ENCODE measurements at regions not wholly inside any gene's neighbourhood (a gene's known extent, or its start where the extent isn't known, plus 50 kb on each side); places are given as distances from the start of the nearest gene placed in this dataset.

GRCh38 chr1:115144176-115144575 lies 54.9 kb upstream of the TSPAN2 start:
- no peak for ATAC-seq
- no peak for TF ChIP-seq OSR1 (CRISPR knock-in tag; IDR thresholded peaks at IDR 0.05)
- no peak for TF ChIP-seq ARNTL (CRISPR knock-in tag; IDR thresholded peaks at IDR 0.05; ENCODE audit: borderline replicate concordance, low read depth)
- no peak for TF ChIP-seq ZC3H10 (CRISPR knock-in tag; IDR thresholded peaks at IDR 0.05)
- no peak for TF ChIP-seq PPARA (CRISPR knock-in tag; IDR thresholded peaks at IDR 0.05; ENCODE audit: borderline replicate concordance)
- no peak for TF ChIP-seq POU6F1 (CRISPR knock-in tag; IDR thresholded peaks at IDR 0.05; ENCODE audit: borderline replicate concordance, low read depth)
- TF ChIP-seq CREB5 (CRISPR knock-in tag; IDR thresholded peaks at IDR 0.05; ENCODE audit: low read depth), result no peak
- TF ChIP-seq ZNF565 (CRISPR knock-in tag; conservative IDR thresholded peaks at IDR 0.05; ENCODE audit: low read depth), result no peak
- TF ChIP-seq ZFP30 (CRISPR knock-in tag; IDR thresholded peaks at IDR 0.05), result no peak
- no peak for TF ChIP-seq TCF4 (CRISPR knock-in tag; IDR thresholded peaks at IDR 0.05; ENCODE audit: borderline replicate concordance)

GRCh38 chr1:115142616-115143015 lies 53.3 kb upstream of the TSPAN2 start:
- TF ChIP-seq CSRNP3 (CRISPR knock-in tag; IDR thresholded peaks at IDR 0.05) (no peak), TSHZ2 (CRISPR knock-in tag; IDR thresholded peaks at IDR 0.05) (no peak), BACH2 (CRISPR knock-in tag; IDR thresholded peaks at IDR 0.05; ENCODE audit: borderline replicate concordance) (no peak)
- ATAC-seq, result no peak

- TF ChIP-seq ESRRG (CRISPR knock-in tag; IDR thresholded peaks at IDR 0.05) (no peak), GLIS3 (CRISPR knock-in tag; IDR thresholded peaks at IDR 0.05) (no peak), TOX (CRISPR knock-in tag; IDR thresholded peaks at IDR 0.05; ENCODE audit: borderline replicate concordance) (no peak), PPARA (CRISPR knock-in tag; IDR thresholded peaks at IDR 0.05; ENCODE audit: borderline replicate concordance) (no peak), ZC3H10 (CRISPR knock-in tag; IDR thresholded peaks at IDR 0.05) (no peak), CREB5 (CRISPR knock-in tag; IDR thresholded peaks at IDR 0.05; ENCODE audit: low read depth) (no peak), ZNF8 (CRISPR knock-in tag; IDR thresholded peaks at IDR 0.05) (no peak), ZNF565 (CRISPR knock-in tag; conservative IDR thresholded peaks at IDR 0.05; ENCODE audit: low read depth) (no peak), BACH2 (CRISPR knock-in tag; IDR thresholded peaks at IDR 0.05; ENCODE audit: borderline replicate concordance) (no peak)
- no peak for ATAC-seq
Measured at GRCh38 chr1:115141145-115141454, 51.8 kb upstream of the TSPAN2 start.

GRCh38 chr1:115140442-115141144 lies 51.3 kb upstream of the TSPAN2 start:
- ATAC-seq, result no peak
- TF ChIP-seq ARNTL (CRISPR knock-in tag; IDR thresholded peaks at IDR 0.05; ENCODE audit: borderline replicate concordance, low read depth), result no peak
- TF ChIP-seq OSR1 (CRISPR knock-in tag; IDR thresholded peaks at IDR 0.05), result no peak
- no peak for TF ChIP-seq ZFP30 (CRISPR knock-in tag; IDR thresholded peaks at IDR 0.05)
- TF ChIP-seq ZFP3 (CRISPR knock-in tag; IDR thresholded peaks at IDR 0.05), result no peak
- no peak for TF ChIP-seq CSRNP3 (CRISPR knock-in tag; IDR thresholded peaks at IDR 0.05)
- no peak for TF ChIP-seq GLIS3 (CRISPR knock-in tag; IDR thresholded peaks at IDR 0.05)
- TF ChIP-seq ZNF70 (CRISPR knock-in tag; IDR thresholded peaks at IDR 0.05), result no peak
- TF ChIP-seq RARB (CRISPR knock-in tag; IDR thresholded peaks at IDR 0.05), result no peak
- TF ChIP-seq TOX (CRISPR knock-in tag; IDR thresholded peaks at IDR 0.05; ENCODE audit: borderline replicate concordance), result no peak
- TF ChIP-seq TSHZ2 (CRISPR knock-in tag; IDR thresholded peaks at IDR 0.05), result no peak
- TF ChIP-seq ZNF565 (CRISPR knock-in tag; conservative IDR thresholded peaks at IDR 0.05; ENCODE audit: low read depth), result no peak
- no peak for TF ChIP-seq BACH2 (CRISPR knock-in tag; IDR thresholded peaks at IDR 0.05; ENCODE audit: borderline replicate concordance)
- TF ChIP-seq PPARA (CRISPR knock-in tag; IDR thresholded peaks at IDR 0.05; ENCODE audit: borderline replicate concordance), result no peak

All from SK-N-SH treated with all-trans-retinoic acid at 6 μM for 48 hours (cell line).